HepG2 (cell line): ENCODE measurements at regions not wholly inside any gene's neighbourhood (a gene's known extent, or its start where the extent isn't known, plus 50 kb on each side); places are given as distances from the start of the nearest gene placed in this dataset.

Experiments
- ATAC-seq: fragments of 200-7000 bp; cut with Tn5 transposase; 3 replicates; pipeline ENCODE4 v1.9.1; 2020; ENCODE audit warnings: mild to moderate bottlenecking, moderate library complexity
- BruUV-seq: library from RNA; stranded (reverse); fragments of 400-500 nt; replicated peaks from 2 replicates; lab custom pipeline; 2021; lab: Mats Ljungman, UMichigan
- CTCF ChIA-PET: fragments of 300-600 bp; formaldehyde crosslinking; extraction: SDS; loops from one replicate; lab custom pipeline; 2021; ENCODE audit warnings: low total read pairs, inconsistent platforms, low intra/inter-chr PET ratio; lab: Yijun Ruan, JAX
- POLR2A ChIA-PET: fragments of 350-600 bp; sonication (Branson Sonifier 250); formaldehyde crosslinking; loops from one replicate; lab custom pipeline; 2020; ENCODE audit warnings: antibody characterized with exemption, inconsistent platforms; lab: Yijun Ruan, JAX
- DNase-seq: peaks from one replicate; pipeline ENCODE4 v3.0.0-alpha.2; 2015; ENCODE audit warnings: low spot score
- FAIRE-seq: peaks from 3 replicates; lab custom pipeline; 2011; peaks lifted over from hg19 to GRCh38; lab: Jason Lieb, UNC
- H2AFZ ChIP-seq: one replicate; pipeline ENCODE4 v1.6.1; 2011; ENCODE audit warnings: low read length, inconsistent platforms
- H3K27ac ChIP-seq: fragments of 300-600 bp; 3 replicates; pipeline ENCODE4 v1.8.0; 2011; ENCODE audit warnings: mixed run types, mild to moderate bottlenecking, mixed read lengths, low read length, inconsistent platforms; ENCODE audit not compliant: insufficient read depth; ENCODE audit errors: extremely low read length
- H3K27me3 ChIP-seq, 2 experiments: fragments of 200-600 bp in 1 of 2; 2 replicates in 1 of 2; 3 replicates in 1 of 2; pipeline versions ENCODE4 v1.6.0 to v1.8.0; 2011; ENCODE audit warnings: low read length in 2 of 2, mild to moderate bottlenecking in 2 of 2, moderate library complexity in 2 of 2, inconsistent platforms in 1 of 2; ENCODE audit not compliant: insufficient read depth in 2 of 2, control insufficient read depth in 1 of 2
- H3K36me3 ChIP-seq, 2 experiments: fragments of 200-600 bp in 1 of 2; replicated peaks in 1 of 2; 2 replicates in 1 of 2; 3 replicates in 1 of 2; pipeline versions ENCODE4 v1.5.1 to v1.8.0; 2011; ENCODE audit warnings: low read length in 2 of 2, inconsistent platforms in 1 of 2; ENCODE audit not compliant: insufficient read depth in 2 of 2, control insufficient read depth in 1 of 2
- H3K4me1 ChIP-seq: 2 replicates; pipeline ENCODE4 v1.5.1; 2012; ENCODE audit warnings: low read length, inconsistent platforms; ENCODE audit not compliant: insufficient read depth
- H3K4me2 ChIP-seq: 2 replicates; pipeline ENCODE4 v1.6.0; 2011; ENCODE audit warnings: low read depth, low read length, inconsistent platforms
- H3K4me3 ChIP-seq, 3 experiments: fragments of 200-600 bp in 1 of 3; sonication (generic), shearing (Covaris generic) in 1 of 3; replicated peaks in 1 of 3; 2 replicates each; pipeline ENCODE4 v1.5.1; 2011 to 2016; ENCODE audit warnings: low read length in 3 of 3, inconsistent platforms in 2 of 3, low read depth in 2 of 3, mild to moderate bottlenecking in 2 of 3, control low read depth in 1 of 3, mixed read lengths in 1 of 3; ENCODE audit not compliant: insufficient read depth in 1 of 3
- H3K79me2 ChIP-seq: one replicate; pipeline ENCODE4 v1.6.1; 2011; ENCODE audit warnings: low read length, inconsistent platforms; ENCODE audit not compliant: insufficient read depth
- H3K9ac ChIP-seq: 2 replicates; pipeline ENCODE4 v1.6.0; 2011; ENCODE audit warnings: mild to moderate bottlenecking, low read depth, low read length, inconsistent platforms; ENCODE audit not compliant: insufficient read depth
- H3K9me3 ChIP-seq: 2 replicates; pipeline ENCODE4 v1.5.1; 2012; ENCODE audit warnings: mild to moderate bottlenecking, low read length
- H4K20me1 ChIP-seq: 2 replicates; pipeline ENCODE4 v1.6.0; 2011; ENCODE audit warnings: inconsistent platforms, mild to moderate bottlenecking, low read length, moderate library complexity; ENCODE audit not compliant: insufficient read depth
- NFIB ChIP-seq: sonication (generic); formaldehyde crosslinking; IDR thresholded peaks from 2 replicates; pipeline ENCODE4 v1.9.0; 2021; ENCODE audit warnings: missing genetic modification reagents, mild to moderate bottlenecking, borderline replicate concordance
- ZFP90 ChIP-seq: sonication (generic); formaldehyde crosslinking; IDR thresholded peaks from 2 replicates; pipeline ENCODE4 v1.8.0; 2022; ENCODE audit warnings: missing genetic modification reagents, mild to moderate bottlenecking, inconsistent platforms, borderline replicate concordance
- ZNF30 ChIP-seq: sonication (generic); formaldehyde crosslinking; IDR thresholded peaks from 2 replicates; pipeline ENCODE4 v1.5.0; 2020; ENCODE audit warnings: mild to moderate bottlenecking, missing genetic modification reagents
- ZNF550 ChIP-seq: sonication (generic); formaldehyde crosslinking; IDR thresholded peaks from 2 replicates; pipeline ENCODE4 v1.4.0; 2020; ENCODE audit warnings: mild to moderate bottlenecking, missing genetic modification reagents, borderline replicate concordance
- ZNF598 ChIP-seq: sonication (generic); formaldehyde crosslinking; IDR thresholded peaks from 2 replicates; pipeline ENCODE4 v1.5.1; 2020; ENCODE audit warnings: mild to moderate bottlenecking, missing genetic modification reagents, borderline replicate concordance
- WGBS: methylation state at CpG from one replicate; pipeline ENCODE4 v1.1.6; 2017; ENCODE audit warnings: low lambda C conversion rate; 5-methylcytosine and 5-hydroxymethylcytosine counted together
- in situ Hi-C: cut with HindIII; loops from 2 replicates; pipeline ENCODE4 v1.10.0; 2017; ENCODE audit warnings: low pct_unique_long_range_greater_than_20kb; ENCODE audit not compliant: extremely low pct_ligation_motif_present
- intact Hi-C: fragments of 100-400 bp; cut with micrococcal nuclease; formaldehyde crosslinking; loops from one replicate; pipeline ENCODE4 v1.10.0; 2022; ENCODE audit not compliant: unreplicated experiment
- TF ChIP-seq, protein P1 (sequence below): sonication (generic); formaldehyde crosslinking; IDR thresholded peaks from 2 replicates; pipeline ENCODE4 v1.5.0; 2020; ENCODE audit warnings: missing genetic modification reagents, mild to moderate bottlenecking, borderline replicate concordance
- TF ChIP-seq, protein P2 (sequence below): sonication (generic); formaldehyde crosslinking; conservative IDR thresholded peaks from 2 replicates; pipeline ENCODE4 v1.4.0; 2020; ENCODE audit warnings: missing genetic modification reagents
- TF ChIP-seq, protein P3 (sequence below): sonication (generic); formaldehyde crosslinking; IDR thresholded peaks from 2 replicates; pipeline ENCODE4 v1.4.0; 2020; ENCODE audit warnings: missing genetic modification reagents
- TF ChIP-seq, protein P4 (sequence below): sonication (generic); formaldehyde crosslinking; IDR thresholded peaks from 2 replicates; pipeline ENCODE4 v1.8.1; 2022; ENCODE audit warnings: mild to moderate bottlenecking, missing genetic modification reagents
- TF ChIP-seq, protein P5 (sequence below): sonication (generic); formaldehyde crosslinking; IDR thresholded peaks from 2 replicates; pipeline ENCODE4 v1.4.0; 2020; ENCODE audit warnings: missing genetic modification reagents

DNA sequence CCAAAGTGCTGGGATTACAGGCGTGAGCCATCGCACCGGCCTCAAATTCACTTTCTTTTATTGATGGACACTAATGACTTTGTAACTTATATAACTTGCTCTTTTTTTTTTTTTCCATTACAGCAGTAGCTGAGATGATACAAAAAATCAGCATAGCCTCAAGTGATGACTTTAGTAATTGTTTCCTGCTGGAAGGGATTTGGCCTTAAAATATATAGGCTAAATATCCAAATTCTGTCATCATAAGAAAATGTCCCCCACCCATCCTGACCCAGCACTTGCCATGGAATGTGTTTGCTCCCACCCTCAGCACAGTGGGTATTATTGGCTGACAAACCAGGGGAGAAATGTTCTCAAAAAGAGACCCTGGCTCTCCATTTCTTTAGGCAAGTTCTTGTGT lies 1264.1 kb upstream of the AUTS2 start:
- Histone ChIP-seq H3K9me3 (peaks cover 71% of the 10 kb centered on the region), H3K9ac (no peak overlapping the region), H3K27me3 (no peaks in the 10 kb centered on the region), H3K4me3 (no peak overlapping the region), H4K20me1 (no peaks in the 10 kb centered on the region), H3K4me1 (no peaks in the 10 kb centered on the region), H3K36me3 (no peaks in the 10 kb centered on the region), H3K27ac (no peak overlapping the region), H3K4me2 (no peak overlapping the region), H3K79me2 (no peaks in the 10 kb centered on the region), H2AFZ (no peak overlapping the region)
- no peak for DNase-seq
- CTCF ChIA-PET, result no interaction called here
- POLR2A ChIA-PET, result no interaction called here
- 66% methylated on average over 3 of the region's 3 CpGs for WGBS
- intact Hi-C loops, result no loop called here
- BruUV-seq, result no TSS peak
- no peak for FAIRE-seq
- ATAC-seq, result no peak
- in situ Hi-C loops, result no loop called here
- TF ChIP-seq ZNF30 (CRISPR knock-in tag) (no peak), ZNF550 (CRISPR knock-in tag) (no peak), NFIB (CRISPR knock-in tag) (no peak), ZNF598 (CRISPR knock-in tag) (no peak), ZFP90 (CRISPR knock-in tag) (no peak)
- TF ChIP-seq, protein P1, sequence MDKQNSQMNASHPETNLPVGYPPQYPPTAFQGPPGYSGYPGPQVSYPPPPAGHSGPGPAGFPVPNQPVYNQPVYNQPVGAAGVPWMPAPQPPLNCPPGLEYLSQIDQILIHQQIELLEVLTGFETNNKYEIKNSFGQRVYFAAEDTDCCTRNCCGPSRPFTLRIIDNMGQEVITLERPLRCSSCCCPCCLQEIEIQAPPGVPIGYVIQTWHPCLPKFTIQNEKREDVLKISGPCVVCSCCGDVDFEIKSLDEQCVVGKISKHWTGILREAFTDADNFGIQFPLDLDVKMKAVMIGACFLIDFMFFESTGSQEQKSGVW (CRISPR knock-in tag), result no peak
- TF ChIP-seq, protein P2, sequence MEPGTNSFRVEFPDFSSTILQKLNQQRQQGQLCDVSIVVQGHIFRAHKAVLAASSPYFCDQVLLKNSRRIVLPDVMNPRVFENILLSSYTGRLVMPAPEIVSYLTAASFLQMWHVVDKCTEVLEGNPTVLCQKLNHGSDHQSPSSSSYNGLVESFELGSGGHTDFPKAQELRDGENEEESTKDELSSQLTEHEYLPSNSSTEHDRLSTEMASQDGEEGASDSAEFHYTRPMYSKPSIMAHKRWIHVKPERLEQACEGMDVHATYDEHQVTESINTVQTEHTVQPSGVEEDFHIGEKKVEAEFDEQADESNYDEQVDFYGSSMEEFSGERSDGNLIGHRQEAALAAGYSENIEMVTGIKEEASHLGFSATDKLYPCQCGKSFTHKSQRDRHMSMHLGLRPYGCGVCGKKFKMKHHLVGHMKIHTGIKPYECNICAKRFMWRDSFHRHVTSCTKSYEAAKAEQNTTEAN (CRISPR knock-in tag), result no peak
- TF ChIP-seq, protein P3, sequence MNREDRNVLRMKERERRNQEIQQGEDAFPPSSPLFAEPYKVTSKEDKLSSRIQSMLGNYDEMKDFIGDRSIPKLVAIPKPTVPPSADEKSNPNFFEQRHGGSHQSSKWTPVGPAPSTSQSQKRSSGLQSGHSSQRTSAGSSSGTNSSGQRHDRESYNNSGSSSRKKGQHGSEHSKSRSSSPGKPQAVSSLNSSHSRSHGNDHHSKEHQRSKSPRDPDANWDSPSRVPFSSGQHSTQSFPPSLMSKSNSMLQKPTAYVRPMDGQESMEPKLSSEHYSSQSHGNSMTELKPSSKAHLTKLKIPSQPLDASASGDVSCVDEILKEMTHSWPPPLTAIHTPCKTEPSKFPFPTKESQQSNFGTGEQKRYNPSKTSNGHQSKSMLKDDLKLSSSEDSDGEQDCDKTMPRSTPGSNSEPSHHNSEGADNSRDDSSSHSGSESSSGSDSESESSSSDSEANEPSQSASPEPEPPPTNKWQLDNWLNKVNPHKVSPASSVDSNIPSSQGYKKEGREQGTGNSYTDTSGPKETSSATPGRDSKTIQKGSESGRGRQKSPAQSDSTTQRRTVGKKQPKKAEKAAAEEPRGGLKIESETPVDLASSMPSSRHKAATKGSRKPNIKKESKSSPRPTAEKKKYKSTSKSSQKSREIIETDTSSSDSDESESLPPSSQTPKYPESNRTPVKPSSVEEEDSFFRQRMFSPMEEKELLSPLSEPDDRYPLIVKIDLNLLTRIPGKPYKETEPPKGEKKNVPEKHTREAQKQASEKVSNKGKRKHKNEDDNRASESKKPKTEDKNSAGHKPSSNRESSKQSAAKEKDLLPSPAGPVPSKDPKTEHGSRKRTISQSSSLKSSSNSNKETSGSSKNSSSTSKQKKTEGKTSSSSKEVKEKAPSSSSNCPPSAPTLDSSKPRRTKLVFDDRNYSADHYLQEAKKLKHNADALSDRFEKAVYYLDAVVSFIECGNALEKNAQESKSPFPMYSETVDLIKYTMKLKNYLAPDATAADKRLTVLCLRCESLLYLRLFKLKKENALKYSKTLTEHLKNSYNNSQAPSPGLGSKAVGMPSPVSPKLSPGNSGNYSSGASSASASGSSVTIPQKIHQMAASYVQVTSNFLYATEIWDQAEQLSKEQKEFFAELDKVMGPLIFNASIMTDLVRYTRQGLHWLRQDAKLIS, result no peak
- TF ChIP-seq, protein P4, sequence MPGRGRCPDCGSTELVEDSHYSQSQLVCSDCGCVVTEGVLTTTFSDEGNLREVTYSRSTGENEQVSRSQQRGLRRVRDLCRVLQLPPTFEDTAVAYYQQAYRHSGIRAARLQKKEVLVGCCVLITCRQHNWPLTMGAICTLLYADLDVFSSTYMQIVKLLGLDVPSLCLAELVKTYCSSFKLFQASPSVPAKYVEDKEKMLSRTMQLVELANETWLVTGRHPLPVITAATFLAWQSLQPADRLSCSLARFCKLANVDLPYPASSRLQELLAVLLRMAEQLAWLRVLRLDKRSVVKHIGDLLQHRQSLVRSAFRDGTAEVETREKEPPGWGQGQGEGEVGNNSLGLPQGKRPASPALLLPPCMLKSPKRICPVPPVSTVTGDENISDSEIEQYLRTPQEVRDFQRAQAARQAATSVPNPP, result no peak
- TF ChIP-seq, protein P5, sequence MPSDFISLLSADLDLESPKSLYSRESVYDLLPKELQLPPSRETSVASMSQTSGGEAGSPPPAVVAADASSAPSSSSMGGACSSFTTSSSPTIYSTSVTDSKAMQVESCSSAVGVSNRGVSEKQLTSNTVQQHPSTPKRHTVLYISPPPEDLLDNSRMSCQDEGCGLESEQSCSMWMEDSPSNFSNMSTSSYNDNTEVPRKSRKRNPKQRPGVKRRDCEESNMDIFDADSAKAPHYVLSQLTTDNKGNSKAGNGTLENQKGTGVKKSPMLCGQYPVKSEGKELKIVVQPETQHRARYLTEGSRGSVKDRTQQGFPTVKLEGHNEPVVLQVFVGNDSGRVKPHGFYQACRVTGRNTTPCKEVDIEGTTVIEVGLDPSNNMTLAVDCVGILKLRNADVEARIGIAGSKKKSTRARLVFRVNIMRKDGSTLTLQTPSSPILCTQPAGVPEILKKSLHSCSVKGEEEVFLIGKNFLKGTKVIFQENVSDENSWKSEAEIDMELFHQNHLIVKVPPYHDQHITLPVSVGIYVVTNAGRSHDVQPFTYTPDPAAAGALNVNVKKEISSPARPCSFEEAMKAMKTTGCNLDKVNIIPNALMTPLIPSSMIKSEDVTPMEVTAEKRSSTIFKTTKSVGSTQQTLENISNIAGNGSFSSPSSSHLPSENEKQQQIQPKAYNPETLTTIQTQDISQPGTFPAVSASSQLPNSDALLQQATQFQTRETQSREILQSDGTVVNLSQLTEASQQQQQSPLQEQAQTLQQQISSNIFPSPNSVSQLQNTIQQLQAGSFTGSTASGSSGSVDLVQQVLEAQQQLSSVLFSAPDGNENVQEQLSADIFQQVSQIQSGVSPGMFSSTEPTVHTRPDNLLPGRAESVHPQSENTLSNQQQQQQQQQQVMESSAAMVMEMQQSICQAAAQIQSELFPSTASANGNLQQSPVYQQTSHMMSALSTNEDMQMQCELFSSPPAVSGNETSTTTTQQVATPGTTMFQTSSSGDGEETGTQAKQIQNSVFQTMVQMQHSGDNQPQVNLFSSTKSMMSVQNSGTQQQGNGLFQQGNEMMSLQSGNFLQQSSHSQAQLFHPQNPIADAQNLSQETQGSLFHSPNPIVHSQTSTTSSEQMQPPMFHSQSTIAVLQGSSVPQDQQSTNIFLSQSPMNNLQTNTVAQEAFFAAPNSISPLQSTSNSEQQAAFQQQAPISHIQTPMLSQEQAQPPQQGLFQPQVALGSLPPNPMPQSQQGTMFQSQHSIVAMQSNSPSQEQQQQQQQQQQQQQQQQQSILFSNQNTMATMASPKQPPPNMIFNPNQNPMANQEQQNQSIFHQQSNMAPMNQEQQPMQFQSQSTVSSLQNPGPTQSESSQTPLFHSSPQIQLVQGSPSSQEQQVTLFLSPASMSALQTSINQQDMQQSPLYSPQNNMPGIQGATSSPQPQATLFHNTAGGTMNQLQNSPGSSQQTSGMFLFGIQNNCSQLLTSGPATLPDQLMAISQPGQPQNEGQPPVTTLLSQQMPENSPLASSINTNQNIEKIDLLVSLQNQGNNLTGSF (CRISPR knock-in tag), result no peak
